ENCODE measurements at regions not wholly inside any gene's neighbourhood (a gene's known extent, or its start where the extent isn't known, plus 50 kb on each side); places are given as distances from the start of the nearest gene placed in this dataset.

GRCh38 chr7:119969054-119969453 lies 303.9 kb upstream of the KCND2 start:
- Histone ChIP-seq H3K27ac (ENCODE audit: poor library complexity, severe bottlenecking) (no peak overlapping the region), H3K4me1 (ENCODE audit: insufficient read depth, poor library complexity, severe bottlenecking) (no peaks in the 10 kb centered on the region), H3K4me3 (ENCODE audit: severe bottlenecking) (no peak overlapping the region), H3K27me3 (ENCODE audit: insufficient read depth, poor library complexity, severe bottlenecking) (no peaks in the 10 kb centered on the region), H3K9me3 (ENCODE audit: severe bottlenecking) (no peaks in the 10 kb centered on the region), H3K36me3 (ENCODE audit: low read depth) (no peaks in the 10 kb centered on the region)
- DNase-seq (ENCODE audit: low spot score) (no peak), ATAC-seq (ENCODE audit: low read depth) (no peak)
- TF ChIP-seq, protein P1, sequence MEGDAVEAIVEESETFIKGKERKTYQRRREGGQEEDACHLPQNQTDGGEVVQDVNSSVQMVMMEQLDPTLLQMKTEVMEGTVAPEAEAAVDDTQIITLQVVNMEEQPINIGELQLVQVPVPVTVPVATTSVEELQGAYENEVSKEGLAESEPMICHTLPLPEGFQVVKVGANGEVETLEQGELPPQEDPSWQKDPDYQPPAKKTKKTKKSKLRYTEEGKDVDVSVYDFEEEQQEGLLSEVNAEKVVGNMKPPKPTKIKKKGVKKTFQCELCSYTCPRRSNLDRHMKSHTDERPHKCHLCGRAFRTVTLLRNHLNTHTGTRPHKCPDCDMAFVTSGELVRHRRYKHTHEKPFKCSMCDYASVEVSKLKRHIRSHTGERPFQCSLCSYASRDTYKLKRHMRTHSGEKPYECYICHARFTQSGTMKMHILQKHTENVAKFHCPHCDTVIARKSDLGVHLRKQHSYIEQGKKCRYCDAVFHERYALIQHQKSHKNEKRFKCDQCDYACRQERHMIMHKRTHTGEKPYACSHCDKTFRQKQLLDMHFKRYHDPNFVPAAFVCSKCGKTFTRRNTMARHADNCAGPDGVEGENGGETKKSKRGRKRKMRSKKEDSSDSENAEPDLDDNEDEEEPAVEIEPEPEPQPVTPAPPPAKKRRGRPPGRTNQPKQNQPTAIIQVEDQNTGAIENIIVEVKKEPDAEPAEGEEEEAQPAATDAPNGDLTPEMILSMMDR (IDR thresholded peaks at IDR 0.05; ENCODE audit: poor library complexity, severe bottlenecking) = no peak

DNA sequence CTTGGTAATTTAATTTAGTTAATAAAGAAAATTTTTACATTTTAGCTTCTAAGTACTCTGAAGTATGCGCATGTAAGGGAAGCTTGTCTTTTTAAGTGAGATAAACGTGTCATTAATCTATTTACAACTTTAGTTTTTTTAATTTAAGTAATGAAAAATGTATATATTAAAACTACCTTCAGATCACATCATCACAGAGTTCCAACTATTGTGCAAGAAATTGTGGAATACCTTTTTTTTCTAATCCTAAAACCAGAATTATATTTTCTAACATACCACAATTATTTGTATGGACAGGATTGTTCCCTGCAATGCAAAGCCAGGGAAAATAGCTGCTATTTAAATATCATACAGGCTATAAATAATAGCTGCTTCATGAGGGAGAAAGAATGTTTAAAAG lies 303.2 kb upstream of the KCND2 start:
- DNase-seq (ENCODE audit: low spot score) (no peak), ATAC-seq (ENCODE audit: low read depth) (no peak)
- H3K4me1 ChIP-seq (ENCODE audit: insufficient read depth, poor library complexity, severe bottlenecking) = no peaks in the 10 kb centered on the region
- no peaks in the 10 kb centered on the region for H3K9me3 ChIP-seq (ENCODE audit: severe bottlenecking)
- TF ChIP-seq, protein P1 (IDR thresholded peaks at IDR 0.05; ENCODE audit: poor library complexity, severe bottlenecking) = no peak
- no peaks in the 10 kb centered on the region for H3K36me3 ChIP-seq (ENCODE audit: low read depth)
- no peak overlapping the region for H3K4me3 ChIP-seq (ENCODE audit: severe bottlenecking)
- H3K27ac ChIP-seq (ENCODE audit: poor library complexity, severe bottlenecking) = no peak overlapping the region
- no peaks in the 10 kb centered on the region for H3K27me3 ChIP-seq (ENCODE audit: insufficient read depth, poor library complexity, severe bottlenecking)

GRCh38 chr7:119974972-119975371 lies 298.0 kb upstream of the KCND2 start:
- Histone ChIP-seq H3K4me1 (ENCODE audit: insufficient read depth, poor library complexity, severe bottlenecking) (no peaks in the 10 kb centered on the region), H3K36me3 (ENCODE audit: low read depth) (no peaks in the 10 kb centered on the region), H3K9me3 (ENCODE audit: severe bottlenecking) (no peaks in the 10 kb centered on the region), H3K27me3 (ENCODE audit: insufficient read depth, poor library complexity, severe bottlenecking) (no peaks in the 10 kb centered on the region), H3K27ac (ENCODE audit: poor library complexity, severe bottlenecking) (no peak overlapping the region), H3K4me3 (ENCODE audit: severe bottlenecking) (no peak overlapping the region)
- ATAC-seq (ENCODE audit: low read depth) (no peak), DNase-seq (ENCODE audit: low spot score) (no peak)
- TF ChIP-seq, protein P1 (IDR thresholded peaks at IDR 0.05; ENCODE audit: poor library complexity, severe bottlenecking) = no peak

DNA sequence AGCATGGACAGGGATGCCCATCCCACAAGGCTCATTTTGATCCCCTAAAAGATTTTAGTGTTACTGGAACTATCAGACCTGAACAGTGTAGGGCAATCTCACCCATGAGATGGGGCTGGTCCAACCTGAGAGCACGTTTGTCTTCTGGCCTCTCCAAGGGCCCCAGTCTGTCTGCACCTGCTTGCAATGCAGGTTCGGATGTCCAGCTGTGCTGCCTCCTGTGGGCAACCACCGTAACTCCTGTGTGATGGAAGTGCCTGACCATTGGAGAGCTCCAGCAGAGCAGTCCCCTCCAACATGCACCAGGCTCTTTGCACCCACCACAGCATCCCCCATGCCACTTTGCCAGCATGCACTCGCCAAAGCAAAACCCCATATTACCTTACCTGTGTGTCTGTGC lies 290.1 kb upstream of the KCND2 start:
- Histone ChIP-seq H3K4me1 (ENCODE audit: insufficient read depth, poor library complexity, severe bottlenecking) (no peaks in the 10 kb centered on the region), H3K9me3 (ENCODE audit: severe bottlenecking) (no peaks in the 10 kb centered on the region), H3K4me3 (ENCODE audit: severe bottlenecking) (no peak overlapping the region), H3K27ac (ENCODE audit: poor library complexity, severe bottlenecking) (no peak overlapping the region), H3K36me3 (ENCODE audit: low read depth) (no peaks in the 10 kb centered on the region), H3K27me3 (ENCODE audit: insufficient read depth, poor library complexity, severe bottlenecking) (no peaks in the 10 kb centered on the region)
- ATAC-seq (ENCODE audit: low read depth) (no peak), DNase-seq (ENCODE audit: low spot score) (no peak)
- TF ChIP-seq, protein P1 (IDR thresholded peaks at IDR 0.05; ENCODE audit: poor library complexity, severe bottlenecking) = no peak

- TF ChIP-seq, protein P1 (IDR thresholded peaks at IDR 0.05; ENCODE audit: poor library complexity, severe bottlenecking) = no peak
- peak; percentile 28 for DNase-seq (ENCODE audit: low spot score)
- no peaks in the 10 kb centered on the region for H3K27me3 ChIP-seq (ENCODE audit: insufficient read depth, poor library complexity, severe bottlenecking)
Observed at GRCh38 chr7:119983468-119983867, 289.5 kb upstream of the KCND2 start.

More at GRCh38 chr7:119983468-119983867, 289.5 kb upstream of the KCND2 start:
- Histone ChIP-seq H3K27ac (ENCODE audit: poor library complexity, severe bottlenecking) (no peak overlapping the region), H3K36me3 (ENCODE audit: low read depth) (no peaks in the 10 kb centered on the region), H3K4me3 (ENCODE audit: severe bottlenecking) (no peak overlapping the region), H3K4me1 (ENCODE audit: insufficient read depth, poor library complexity, severe bottlenecking) (no peaks in the 10 kb centered on the region), H3K9me3 (ENCODE audit: severe bottlenecking) (no peaks in the 10 kb centered on the region)
- ATAC-seq (ENCODE audit: low read depth) = no peak

All from RWPE2 (cell line).